A673 (cell line): ENCODE measurements at regions not wholly inside any gene's neighbourhood (a gene's known extent, or its start where the extent isn't known, plus 50 kb on each side); places are given as distances from the start of the nearest gene placed in this dataset.

Experiments used
- BruUV-seq: library from RNA; stranded (reverse); fragments of 400-500 nt; replicated peaks from 2 replicates; lab custom pipeline; 2021; lab: Mats Ljungman, UMichigan
- CTCF ChIA-PET: fragments of 300-600 bp; sonication (Branson Sonifier 250); formaldehyde crosslinking; loops from one replicate; lab custom pipeline; 2022; ENCODE audit warnings: antibody characterized with exemption; lab: Charles Lee
- POLR2A ChIA-PET: fragments of 300-600 bp; sonication (Branson Sonifier 250); formaldehyde crosslinking; loops from one replicate; lab custom pipeline; 2022; ENCODE audit warnings: antibody characterized with exemption; ENCODE audit not compliant: low non-redundant PET; lab: Charles Lee
- DNase-seq: peaks from one replicate; pipeline ENCODE4 v3.0.0-alpha.2; 2015; ENCODE audit warnings: low spot score
- H3K27ac ChIP-seq: fragments of 200-600 bp; sonication (generic); 2 replicates; pipeline ENCODE4 v1.5.1; 2016; ENCODE audit warnings: mixed run types, low read depth, mild to moderate bottlenecking, mixed read lengths, antibody characterized with exemption, low read length; ENCODE audit not compliant: poor library complexity, severe bottlenecking
- H3K27me3 ChIP-seq: fragments of 200-600 bp; sonication (generic); replicated peaks from 2 replicates; pipeline ENCODE4 v1.6.1; 2017; ENCODE audit warnings: mixed run types, low read depth, mild to moderate bottlenecking, mixed read lengths, antibody characterized with exemption, low read length; ENCODE audit not compliant: insufficient read depth, poor library complexity
- H3K36me3 ChIP-seq: fragments of 200-600 bp; sonication (generic); 2 replicates; pipeline ENCODE4 v1.6.1; 2016; ENCODE audit warnings: mixed run types, mild to moderate bottlenecking, mixed read lengths, antibody characterized with exemption, low read length; ENCODE audit not compliant: insufficient read depth, poor library complexity, severe bottlenecking
- H3K4me1 ChIP-seq: fragments of 200-600 bp; sonication (generic); 2 replicates; pipeline ENCODE4 v1.6.1; 2017; ENCODE audit warnings: mixed run types, mild to moderate bottlenecking, mixed read lengths, antibody characterized with exemption, low read length; ENCODE audit not compliant: insufficient read depth, poor library complexity, severe bottlenecking
- H3K4me3 ChIP-seq: fragments of 200-600 bp; sonication (generic); 2 replicates; pipeline ENCODE4 v1.5.1; 2016; ENCODE audit warnings: low read depth, mixed run types, mild to moderate bottlenecking, mixed read lengths, low read length; ENCODE audit not compliant: poor library complexity, severe bottlenecking
- H3K9me3 ChIP-seq: fragments of 200-600 bp; sonication (generic); 2 replicates; pipeline ENCODE4 v1.6.1; 2016; ENCODE audit warnings: mixed run types, low read depth, mild to moderate bottlenecking, mixed read lengths, antibody characterized with exemption, low read length; ENCODE audit not compliant: poor library complexity, severe bottlenecking
- CTCF ChIP-seq: fragments of 300-800, 200-600 bp; sonication (generic); conservative IDR thresholded peaks from 2 replicates; pipeline ENCODE4 v1.5.1; 2017; ENCODE audit warnings: low read depth, mild to moderate bottlenecking, antibody characterized with exemption, low read length, moderate library complexity, mixed read lengths
- EZH2 ChIP-seq: fragments of 200-600 bp; sonication (generic); IDR thresholded peaks from 2 replicates; pipeline ENCODE4 v1.6.1; 2017; ENCODE audit warnings: borderline replicate concordance, low read depth, mild to moderate bottlenecking, mixed read lengths, antibody characterized with exemption, low read length; ENCODE audit not compliant: poor library complexity, severe bottlenecking
- intact Hi-C: fragments of 100-400 bp; cut with micrococcal nuclease; formaldehyde crosslinking; loops from one replicate; pipeline ENCODE4 v1.10.0; 2022; ENCODE audit not compliant: unreplicated experiment

GRCh38 chr2:149703281-149703680 lies 115.7 kb upstream of the MMADHC start:
- Histone ChIP-seq H3K27me3 (no peaks in the 10 kb centered on the region), H3K4me1 (no peaks in the 10 kb centered on the region), H3K9me3 (no peaks in the 10 kb centered on the region), H3K4me3 (no peak overlapping the region), H3K36me3 (no peaks in the 10 kb centered on the region), H3K27ac (no peak overlapping the region)
- no TSS peak for BruUV-seq
- ChIA-PET CTCF (no interaction called here), POLR2A (no interaction called here)
- TF ChIP-seq EZH2 (no peak), CTCF (no peak)
- no peak for DNase-seq
- intact Hi-C loops: no loop called here

GRCh38 chr2:149702571-149702970 lies 115.0 kb upstream of the MMADHC start:
- Histone ChIP-seq H3K27ac (no peak overlapping the region), H3K4me3 (no peak overlapping the region), H3K9me3 (no peaks in the 10 kb centered on the region), H3K27me3 (no peaks in the 10 kb centered on the region), H3K4me1 (no peaks in the 10 kb centered on the region), H3K36me3 (no peaks in the 10 kb centered on the region)
- BruUV-seq: no TSS peak
- TF ChIP-seq EZH2: no peak
- no peak for TF ChIP-seq CTCF
- ChIA-PET POLR2A (no interaction called here), CTCF (no interaction called here)
- DNase-seq: no peak
- intact Hi-C loops: no loop called here

- no TSS peak for BruUV-seq
- no peak for DNase-seq
- intact Hi-C loops: no loop called here
- Histone ChIP-seq H3K4me3 (no peak overlapping the region), H3K9me3 (no peaks in the 10 kb centered on the region), H3K4me1 (no peaks in the 10 kb centered on the region), H3K36me3 (no peaks in the 10 kb centered on the region), H3K27me3 (no peaks in the 10 kb centered on the region), H3K27ac (no peak overlapping the region)
- ChIA-PET CTCF (no interaction called here), POLR2A (interaction anchor here (0.8 kb wide), 1 partner anchor 203 kb away, joined by 4 read pairs; no protein-coding TSS in a partner anchor)
- TF ChIP-seq EZH2 (no peak), CTCF (no peak)
Measured at GRCh38 chr2:149701241-149701640, 113.7 kb upstream of the MMADHC start.
